GM18873 (cell line): ENCODE measurements at regions not wholly inside any gene's neighbourhood (a gene's known extent, or its start where the extent isn't known, plus 50 kb on each side); places are given as distances from the start of the nearest gene placed in this dataset.
"Not testable (repeated sequence)": the region's sequence is repeated elsewhere in the genome, so short reads cannot be mapped to it uniquely, and the experiment has no call there.

Source experiments
- ATAC-seq: cut with Tn5 transposase; IDR thresholded peaks from one replicate; pipeline ENCODE4 v1.9.1; 2021; ENCODE audit warnings: mild to moderate bottlenecking, moderate library complexity, moderate number of reproducible peaks; ENCODE audit not compliant: unreplicated experiment, low FRiP score

DNA sequence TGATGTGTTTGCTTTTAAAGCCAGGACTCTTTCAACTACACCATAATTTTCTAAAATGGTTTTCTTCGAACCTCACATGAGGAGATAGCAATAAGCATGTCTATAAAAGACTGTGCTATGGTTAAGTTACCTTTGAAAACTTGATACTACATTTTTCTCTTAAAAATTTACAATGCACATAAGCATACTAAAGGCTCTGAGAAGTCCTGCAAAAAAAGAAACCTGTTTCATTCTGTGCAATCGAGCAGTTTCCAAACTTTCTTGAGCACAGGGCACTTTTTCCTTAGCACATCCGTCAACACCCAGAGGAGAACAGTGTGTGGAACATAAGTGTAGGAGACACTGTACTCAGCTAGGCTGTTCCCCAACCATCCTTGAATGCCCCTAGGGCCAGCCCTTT is 144.1 kb upstream of the ARHGAP20 start:
- no peak for ATAC-seq

GRCh38 chr11:110855191-110855590 is 143.0 kb upstream of the ARHGAP20 start:
- ATAC-seq = no peak

- no peak for ATAC-seq
Observed at GRCh38 chr11:110852921-110853490, 140.8 kb upstream of the ARHGAP20 start.

DNA sequence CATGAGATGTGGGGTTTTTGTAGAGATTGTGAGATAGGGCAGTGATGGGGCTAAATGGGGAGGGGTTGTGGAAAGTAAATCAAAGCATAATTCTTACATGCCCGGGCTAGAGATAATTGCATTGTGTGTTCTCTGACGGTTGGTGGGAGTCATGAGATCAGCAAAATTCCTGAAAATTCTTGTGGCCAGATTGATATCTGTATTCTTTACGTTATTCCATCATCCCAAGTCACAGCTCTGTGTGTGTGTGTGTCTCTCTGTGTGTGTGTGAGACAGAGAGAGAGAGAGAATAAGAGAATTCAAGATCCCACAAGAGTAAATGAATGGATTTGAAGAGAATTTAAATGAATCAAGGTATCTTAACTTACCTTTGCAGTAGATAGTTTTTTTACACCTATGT is 138.6 kb upstream of the ARHGAP20 start:
- ATAC-seq = no peak

DNA sequence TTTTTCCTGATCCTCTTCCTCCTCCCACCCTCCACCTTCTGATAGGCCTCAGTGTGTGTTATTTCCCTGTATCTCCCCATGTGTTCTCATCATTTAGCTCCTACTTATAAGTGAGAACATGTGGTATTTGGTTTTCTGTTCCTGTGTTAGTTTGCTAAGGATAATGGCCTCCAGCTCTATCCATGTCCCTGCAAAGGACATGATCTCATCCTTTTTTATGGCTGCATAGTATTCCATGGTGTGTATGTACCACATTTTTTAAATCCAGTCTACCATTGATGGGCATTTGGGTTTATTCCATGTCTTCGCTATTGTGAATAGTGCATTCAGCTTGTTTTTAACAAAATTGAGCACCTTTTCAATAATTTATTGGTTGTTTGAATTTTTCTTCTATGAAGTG is 130.8 kb upstream of the ARHGAP20 start:
- ATAC-seq = not testable (repeated sequence)

DNA sequence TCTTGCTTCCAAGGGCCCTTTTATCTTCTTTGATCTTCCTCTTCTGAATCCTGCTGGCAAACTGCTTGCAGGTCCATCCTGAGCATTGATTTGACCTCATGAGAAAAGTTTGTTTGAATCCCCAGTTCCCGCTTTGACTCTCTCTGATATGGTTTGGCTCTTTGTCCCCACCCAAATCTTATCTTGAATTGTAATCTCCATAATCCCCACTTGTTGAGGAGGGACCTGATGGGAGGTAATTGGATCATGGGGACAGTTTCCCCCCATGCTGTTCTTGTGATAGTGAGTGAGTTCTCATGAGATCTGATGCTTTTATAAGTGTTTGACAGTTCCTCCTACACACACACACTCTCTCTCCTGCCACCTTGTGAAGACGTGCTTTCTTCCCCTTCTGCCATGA is 126.6 kb upstream of the ARHGAP20 start:
- ATAC-seq = no peak

DNA sequence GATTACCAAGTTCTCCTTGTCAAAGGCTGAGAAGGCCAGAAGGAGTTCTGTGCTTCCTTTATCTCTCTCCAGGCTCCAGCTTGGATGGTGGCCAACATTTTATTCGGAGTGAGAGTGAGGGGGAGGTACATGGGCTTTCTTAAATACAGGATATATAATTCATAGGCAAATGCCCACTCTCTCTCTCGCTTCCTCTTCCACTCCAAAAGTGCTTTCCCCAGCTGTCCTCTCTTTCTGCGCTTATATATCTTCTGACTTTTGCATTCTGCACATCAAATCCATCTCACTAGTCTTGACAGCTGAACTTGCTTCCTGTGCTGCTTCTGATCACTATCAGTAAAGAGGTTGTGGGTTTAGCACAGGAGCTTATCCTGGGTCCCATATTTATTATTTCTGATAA is 125.4 kb upstream of the ARHGAP20 start:
- ATAC-seq = no peak

GRCh38 chr11:110835106-110835505 is 122.9 kb upstream of the ARHGAP20 start:
- no peak for ATAC-seq

DNA sequence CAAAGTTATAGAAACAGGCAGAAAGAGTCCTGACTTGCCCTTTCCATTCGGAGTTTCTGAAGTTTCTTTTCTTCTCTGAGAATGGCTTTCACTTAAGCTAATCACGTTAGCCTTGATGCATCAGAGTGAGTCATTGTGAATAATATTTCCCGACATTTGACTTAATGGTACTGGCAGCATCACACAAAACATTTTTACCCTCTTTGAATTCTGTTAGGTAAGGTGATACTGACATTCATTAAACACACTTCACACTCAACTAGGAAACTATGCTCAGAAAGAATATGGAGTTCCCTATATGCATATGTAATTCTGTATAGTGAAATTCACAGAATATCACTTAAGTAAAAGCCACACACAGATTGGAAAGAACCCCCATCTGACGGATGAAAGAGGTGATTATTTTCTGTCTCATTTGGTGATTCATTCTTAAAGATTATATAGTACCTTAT is 120.8 kb upstream of the ARHGAP20 start:
- no peak for ATAC-seq

DNA sequence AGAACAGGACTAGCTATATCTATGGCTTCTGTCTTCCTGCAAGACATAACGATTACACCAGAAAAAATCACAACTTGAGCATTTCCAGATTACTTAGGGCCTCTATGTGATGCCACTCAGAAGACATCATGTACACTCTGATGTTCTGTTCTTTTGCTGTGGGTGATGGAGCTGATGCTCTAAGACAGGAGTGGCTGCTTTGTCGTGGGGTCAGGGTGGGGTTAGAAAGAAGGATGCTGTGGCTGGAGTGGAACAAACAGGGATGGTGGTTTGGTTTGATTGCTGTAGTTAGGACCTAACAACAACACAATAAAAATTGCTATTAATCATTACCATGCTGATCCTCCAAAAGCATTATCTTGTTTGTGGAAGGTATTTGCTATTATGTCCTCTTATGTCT is 120.3 kb upstream of the ARHGAP20 start:
- ATAC-seq = no peak

GRCh38 chr11:110832080-110832479 is 119.8 kb upstream of the ARHGAP20 start:
- ATAC-seq = no peak

DNA sequence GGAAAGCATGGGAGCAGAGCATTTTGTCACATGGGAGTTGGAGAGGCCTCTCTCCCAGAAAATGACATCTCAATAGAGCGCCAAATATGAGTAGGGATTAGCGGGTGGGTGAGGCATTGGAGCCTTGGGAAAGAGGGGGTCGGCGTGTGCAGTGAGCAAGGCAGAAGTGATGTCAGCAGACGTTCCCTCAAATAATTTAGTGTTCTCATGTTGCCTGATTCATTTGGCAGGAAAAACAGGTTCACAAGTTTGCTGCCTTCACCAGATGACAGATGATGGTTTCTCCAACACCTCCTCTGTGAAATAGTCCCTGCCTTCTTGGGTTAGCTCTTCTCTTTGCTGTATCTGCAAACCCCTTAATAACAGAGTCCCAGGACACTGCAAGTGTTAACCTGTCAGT is 118.5 kb upstream of the ARHGAP20 start:
- no peak for ATAC-seq

- ATAC-seq = no peak
Observed at GRCh38 chr11:110830344-110830743, 118.1 kb upstream of the ARHGAP20 start.

DNA sequence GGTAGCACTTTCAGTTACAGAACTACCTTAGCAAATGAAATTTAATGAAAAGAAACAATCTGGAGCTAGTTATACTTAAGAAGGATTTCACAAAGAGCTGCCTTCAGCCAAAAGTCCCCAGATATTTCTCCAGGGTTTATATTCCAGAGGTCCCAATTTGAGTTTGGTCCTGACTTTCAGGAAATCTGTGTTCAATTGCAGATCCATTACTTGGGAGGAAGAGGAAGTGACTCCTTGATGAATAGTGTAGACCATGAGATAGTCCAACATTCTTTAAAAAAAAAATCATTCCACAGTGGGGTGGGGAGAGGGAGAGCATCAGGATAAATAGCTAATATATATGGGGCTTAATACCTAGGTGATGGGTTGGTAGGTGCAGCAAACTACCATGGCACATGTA is 117.6 kb upstream of the ARHGAP20 start:
- no peak for ATAC-seq

DNA sequence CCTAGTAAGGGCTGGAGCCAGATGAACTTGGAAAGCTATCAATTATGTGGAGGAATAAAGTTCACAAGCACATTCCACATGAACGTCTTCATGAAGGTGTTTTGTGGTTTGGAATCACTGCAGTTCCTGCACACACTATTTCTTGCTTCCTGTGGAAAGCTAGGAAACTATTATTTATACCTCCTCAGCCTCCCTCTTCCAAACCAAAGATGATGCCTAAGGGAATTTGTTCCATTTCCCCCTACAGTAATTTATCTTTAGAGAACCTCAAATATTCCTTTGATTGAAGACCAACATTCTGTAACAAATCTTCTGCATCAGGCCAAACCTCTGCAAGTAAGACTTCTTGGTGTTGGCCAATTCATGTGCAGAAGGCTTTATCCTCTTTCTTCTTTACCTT is 115.8 kb upstream of the ARHGAP20 start:
- ATAC-seq = no peak

GRCh38 chr11:110827276-110827675 is 115.0 kb upstream of the ARHGAP20 start:
- ATAC-seq = no peak

- ATAC-seq = no peak
Observed at GRCh38 chr11:110824912-110825620, 112.8 kb upstream of the ARHGAP20 start.

GRCh38 chr11:110818032-110818687 is 105.9 kb upstream of the ARHGAP20 start:
- no peak for ATAC-seq

DNA sequence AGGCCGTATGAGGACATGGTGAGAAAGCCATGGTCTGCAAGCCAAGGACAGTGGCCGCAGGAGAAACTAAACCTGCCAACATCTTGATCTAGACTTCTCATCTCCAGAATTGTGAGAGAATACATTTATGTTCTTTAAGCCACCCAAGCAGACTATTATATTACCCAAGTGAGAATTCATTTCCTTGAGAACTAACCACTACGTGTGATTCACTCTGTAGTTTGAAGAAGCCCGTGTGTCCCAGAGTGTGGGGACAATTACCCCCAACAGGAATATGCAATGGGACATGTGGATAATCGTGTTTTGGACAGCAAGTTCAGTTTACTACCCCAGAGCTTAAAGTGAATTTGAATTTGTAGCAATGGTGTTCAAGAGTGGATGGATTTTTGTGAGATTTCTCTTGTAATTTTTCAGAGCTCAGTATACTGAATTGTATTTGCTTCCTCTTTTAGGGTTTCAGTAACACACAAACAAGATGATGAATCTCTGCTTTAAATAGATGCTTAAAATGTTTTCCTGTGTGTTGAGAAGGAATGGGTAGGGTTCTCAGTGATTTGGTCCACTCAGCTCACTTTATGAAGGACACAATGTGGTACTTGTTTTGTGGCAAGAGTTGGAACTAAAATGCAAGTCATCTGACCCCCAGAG is 100.0 kb upstream of the ARHGAP20 start:
- no peak for ATAC-seq

- ATAC-seq = no peak
Observed at GRCh38 chr11:110809417-110810199, 97.4 kb upstream of the ARHGAP20 start.

- ATAC-seq = no peak
Observed at GRCh38 chr11:110808248-110808647, 96.0 kb upstream of the ARHGAP20 start.
